ENCODE measurements at regions not wholly inside any gene's neighbourhood (a gene's known extent, or its start where the extent isn't known, plus 50 kb on each side); places are given as distances from the start of the nearest gene placed in this dataset.

DNA sequence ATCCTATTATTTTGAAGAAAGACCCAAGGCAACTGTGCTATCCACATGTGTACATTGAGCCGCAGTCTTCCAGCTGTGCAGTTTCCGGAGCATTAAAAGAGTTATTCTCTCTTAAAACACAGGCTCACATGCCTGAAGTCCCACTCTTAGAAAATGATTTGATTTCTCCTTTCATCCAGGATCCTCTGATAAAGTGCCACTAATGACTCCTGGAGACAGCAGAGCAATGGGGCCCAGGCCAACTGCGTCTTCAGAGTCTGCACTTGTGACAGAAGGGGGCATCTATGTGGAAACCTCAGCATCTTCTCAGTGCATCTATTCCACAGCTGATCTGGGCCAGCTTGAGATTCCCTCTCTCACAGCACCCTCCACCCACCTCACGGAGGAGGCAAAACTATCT, 482.1 kb upstream of the AKR1E2 start:
- H3K9me3 ChIP-seq, result no peaks in the 10 kb centered on the region
- H3K36me3 ChIP-seq (ENCODE audit: control insufficient read depth in 2 of 2, extremely low read depth in 1 of 2, insufficient read depth in 1 of 2, low read length in 1 of 2), result no peaks in the 10 kb centered on the region
- ChIA-PET POLR2A (no interaction called here), CTCF (no interaction called here)
- H3K27me3 ChIP-seq (replicated peaks in 1 of 2; ENCODE audit: control insufficient read depth in 2 of 2, extremely low read depth in 1 of 2, insufficient read depth in 2 of 2, low read length in 1 of 2), result no peaks in the 10 kb centered on the region
- DNase-seq, result no peak
- WGBS (ENCODE audit: insufficient coverage), result 100% methylated on average over 2 of the region's 4 CpGs
- no peaks in the 10 kb centered on the region for H3K9me3 Mint-ChIP-seq
- ATAC-seq (replicated peaks in 1 of 4), result no peak
- no peak overlapping the region for H3K4me3 ChIP-seq (ENCODE audit: control insufficient read depth in 1 of 2, extremely low read depth in 1 of 2, low read length in 1 of 2)
- H3K4me3 Mint-ChIP-seq, result no peak overlapping the region
- H3K36me3 Mint-ChIP-seq, result no peaks in the 10 kb centered on the region
- H3K27me3 Mint-ChIP-seq, result peaks cover 0 to 3% of the 10 kb centered on the region in 2 donors
- H3K4me1 ChIP-seq (ENCODE audit: control insufficient read depth in 1 of 2, extremely low read depth in 1 of 2, insufficient read depth in 2 of 2, low read length in 2 of 2), result no peaks in the 10 kb centered on the region
- H3K4me1 Mint-ChIP-seq, result no peaks in the 10 kb centered on the region
- no peak overlapping the region for H3K27ac Mint-ChIP-seq
- H3K27ac ChIP-seq (ENCODE audit: low read length), result no peak overlapping the region

DNA sequence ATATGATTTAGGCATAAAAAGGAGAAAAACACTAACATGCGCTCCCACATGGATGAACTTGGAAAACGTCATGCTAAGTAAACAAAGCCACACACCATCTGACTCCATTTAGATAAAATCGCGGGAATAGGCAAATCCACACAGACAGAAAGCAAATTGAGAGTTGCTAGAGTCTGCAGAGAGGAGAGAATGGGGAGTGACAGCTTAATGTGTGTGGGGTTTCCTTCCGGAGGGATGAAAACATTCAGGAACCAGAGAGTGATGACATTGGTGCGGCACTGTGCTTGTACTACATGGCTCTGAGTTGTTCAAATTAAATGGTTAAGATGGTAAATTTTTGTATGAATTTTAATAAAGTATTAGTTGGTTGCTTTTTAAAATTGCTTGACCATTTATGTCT, 482.9 kb upstream of the AKR1E2 start:
- Mint-ChIP-seq H3K36me3 (no peaks in the 10 kb centered on the region), H3K27me3 (peaks cover 0 to 3% of the 10 kb centered on the region in 2 donors), H3K4me1 (no peaks in the 10 kb centered on the region), H3K4me3 (no peak overlapping the region), H3K27ac (no peak overlapping the region), H3K9me3 (no peaks in the 10 kb centered on the region)
- ChIA-PET CTCF (no interaction called here), POLR2A (no interaction called here)
- DNase-seq (no peak), ATAC-seq (replicated peaks in 1 of 4) (no peak)
- no peak overlapping the region for H3K4me3 ChIP-seq (ENCODE audit: control insufficient read depth in 1 of 2, extremely low read depth in 1 of 2, low read length in 1 of 2)
- H3K9me3 ChIP-seq, result no peaks in the 10 kb centered on the region
- H3K4me1 ChIP-seq (ENCODE audit: control insufficient read depth in 1 of 2, extremely low read depth in 1 of 2, insufficient read depth in 2 of 2, low read length in 2 of 2), result no peaks in the 10 kb centered on the region
- no peak overlapping the region for H3K27ac ChIP-seq (ENCODE audit: low read length)
- 100% methylated on average over 2 of the region's 6 CpGs for WGBS (ENCODE audit: insufficient coverage)
- H3K36me3 ChIP-seq (ENCODE audit: control insufficient read depth in 2 of 2, extremely low read depth in 1 of 2, insufficient read depth in 1 of 2, low read length in 1 of 2), result no peaks in the 10 kb centered on the region
- H3K27me3 ChIP-seq (replicated peaks in 1 of 2; ENCODE audit: control insufficient read depth in 2 of 2, extremely low read depth in 1 of 2, insufficient read depth in 2 of 2, low read length in 1 of 2), result no peaks in the 10 kb centered on the region

DNA sequence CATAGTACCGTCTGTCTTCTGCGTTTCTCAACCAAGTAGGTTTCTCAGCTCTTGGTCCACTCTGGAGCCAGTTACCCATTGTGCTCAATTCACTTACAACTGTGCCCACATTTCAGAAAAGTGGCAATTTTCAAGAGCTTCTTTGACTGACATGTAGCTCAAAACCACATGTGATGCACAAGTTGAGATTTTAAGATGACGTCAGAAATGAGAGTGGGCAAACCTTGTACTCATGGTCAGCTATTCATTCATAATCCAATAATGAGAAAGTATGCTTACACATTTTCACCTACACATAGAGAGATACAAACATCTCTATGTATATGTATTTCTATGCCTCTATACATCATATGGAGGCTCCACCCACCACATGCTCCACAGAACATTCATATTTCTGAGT, 487.2 kb upstream of the AKR1E2 start:
- POLR2A ChIA-PET, result interaction anchor here in 1 of 2 donors (0.6 kb wide), 1 partner anchor 390 kb away, joined by 3 read pairs; no protein-coding TSS in a partner anchor
- no peak overlapping the region for H3K27ac ChIP-seq (ENCODE audit: low read length)
- Mint-ChIP-seq H3K27ac (no peak overlapping the region), H3K4me1 (no peaks in the 10 kb centered on the region), H3K36me3 (no peaks in the 10 kb centered on the region), H3K4me3 (no peak overlapping the region), H3K27me3 (no peaks in the 10 kb centered on the region), H3K9me3 (no peaks in the 10 kb centered on the region)
- no peaks in the 10 kb centered on the region for H3K27me3 ChIP-seq (replicated peaks in 1 of 2; ENCODE audit: control insufficient read depth in 2 of 2, extremely low read depth in 1 of 2, insufficient read depth in 2 of 2, low read length in 1 of 2)
- DNase-seq (no peak), ATAC-seq (replicated peaks in 1 of 4) (no peak)
- CTCF ChIA-PET, result interaction anchor here in 1 of 2 donors (0.6 kb wide), 1 partner anchor 76 kb away, joined by 4 read pairs; no protein-coding TSS in a partner anchor
- no peak overlapping the region for H3K4me3 ChIP-seq (ENCODE audit: control insufficient read depth in 1 of 2, extremely low read depth in 1 of 2, low read length in 1 of 2)
- no peaks in the 10 kb centered on the region for H3K9me3 ChIP-seq
- H3K4me1 ChIP-seq (ENCODE audit: control insufficient read depth in 1 of 2, extremely low read depth in 1 of 2, insufficient read depth in 2 of 2, low read length in 2 of 2), result no peaks in the 10 kb centered on the region
- no peaks in the 10 kb centered on the region for H3K36me3 ChIP-seq (ENCODE audit: control insufficient read depth in 2 of 2, extremely low read depth in 1 of 2, insufficient read depth in 1 of 2, low read length in 1 of 2)
- no CpG with 5 or more reads among the region's 3 CpGs for WGBS (ENCODE audit: insufficient coverage)

DNA sequence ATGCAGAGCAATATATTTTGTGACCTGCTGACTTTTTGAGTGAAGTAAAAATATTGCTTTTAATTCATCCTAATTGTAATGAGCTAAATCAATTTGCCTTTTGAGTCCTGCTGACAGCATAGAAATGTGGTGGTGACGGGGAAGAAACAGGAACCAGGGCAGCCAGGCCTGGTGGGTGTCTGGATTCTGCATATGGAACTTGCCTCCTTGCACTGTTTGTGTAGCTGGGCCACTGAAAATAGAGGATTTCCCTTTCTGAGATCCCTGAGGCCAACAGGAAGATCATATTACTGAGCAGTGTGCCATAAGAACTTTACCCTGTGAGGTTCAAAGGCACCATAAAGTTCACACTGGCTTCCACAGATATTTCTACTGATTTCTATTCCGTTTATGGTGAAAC, 488.4 kb upstream of the AKR1E2 start:
- CTCF ChIA-PET, result no interaction called here

DNA sequence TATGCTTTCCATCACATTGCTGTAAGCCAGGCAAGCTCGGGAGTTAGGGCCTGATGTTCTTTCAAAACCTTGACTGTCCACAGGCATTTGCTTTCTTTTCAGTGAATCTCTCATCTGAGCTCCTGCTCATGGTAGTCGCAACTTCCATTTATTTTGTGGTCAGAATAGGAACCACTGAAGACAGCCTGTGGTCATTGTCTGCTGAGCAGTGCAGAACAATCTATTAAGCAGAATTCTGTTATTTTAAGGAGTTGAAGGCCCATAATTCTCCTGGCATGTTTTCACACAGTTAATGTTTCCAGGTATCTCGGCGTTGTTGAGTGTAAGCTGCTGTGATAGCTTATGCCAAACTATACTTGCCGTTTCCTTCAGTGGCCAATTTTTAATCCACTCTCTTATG, 491.1 kb upstream of the AKR1E2 start:
- no peaks in the 10 kb centered on the region for H3K9me3 Mint-ChIP-seq
- H3K36me3 ChIP-seq (ENCODE audit: control insufficient read depth in 2 of 2, extremely low read depth in 1 of 2, insufficient read depth in 1 of 2, low read length in 1 of 2), result no peaks in the 10 kb centered on the region
- H3K4me1 ChIP-seq (ENCODE audit: control insufficient read depth in 1 of 2, extremely low read depth in 1 of 2, insufficient read depth in 2 of 2, low read length in 2 of 2), result no peaks in the 10 kb centered on the region
- WGBS (ENCODE audit: insufficient coverage), result 82% methylated on average over 2 of the region's 5 CpGs
- H3K36me3 Mint-ChIP-seq, result no peaks in the 10 kb centered on the region
- no peaks in the 10 kb centered on the region for H3K4me1 Mint-ChIP-seq
- H3K4me3 ChIP-seq (ENCODE audit: control insufficient read depth in 1 of 2, extremely low read depth in 1 of 2, low read length in 1 of 2), result no peak overlapping the region
- POLR2A ChIA-PET, result no interaction called here
- H3K27ac ChIP-seq (ENCODE audit: low read length), result no peak overlapping the region
- H3K4me3 Mint-ChIP-seq, result no peak overlapping the region
- no peaks in the 10 kb centered on the region for H3K27me3 ChIP-seq (replicated peaks in 1 of 2; ENCODE audit: control insufficient read depth in 2 of 2, extremely low read depth in 1 of 2, insufficient read depth in 2 of 2, low read length in 1 of 2)
- ATAC-seq (replicated peaks in 1 of 4), result no peak
- no peaks in the 10 kb centered on the region for H3K9me3 ChIP-seq
- DNase-seq, result no peak
- no peaks in the 10 kb centered on the region for H3K27me3 Mint-ChIP-seq
- no peak overlapping the region for H3K27ac Mint-ChIP-seq
- CTCF ChIA-PET, result no interaction called here

More for the DNA sequence above, 488.4 kb upstream of the AKR1E2 start:
- Histone ChIP-seq H3K4me3 (ENCODE audit: control insufficient read depth in 1 of 2, extremely low read depth in 1 of 2, low read length in 1 of 2) (no peak overlapping the region), H3K36me3 (ENCODE audit: control insufficient read depth in 2 of 2, extremely low read depth in 1 of 2, insufficient read depth in 1 of 2, low read length in 1 of 2) (no peaks in the 10 kb centered on the region), H3K27me3 (replicated peaks in 1 of 2; ENCODE audit: control insufficient read depth in 2 of 2, extremely low read depth in 1 of 2, insufficient read depth in 2 of 2, low read length in 1 of 2) (no peaks in the 10 kb centered on the region), H3K4me1 (ENCODE audit: control insufficient read depth in 1 of 2, extremely low read depth in 1 of 2, insufficient read depth in 2 of 2, low read length in 2 of 2) (no peaks in the 10 kb centered on the region), H3K27ac (ENCODE audit: low read length) (no peak overlapping the region), H3K9me3 (no peaks in the 10 kb centered on the region)
- Mint-ChIP-seq H3K4me1 (no peaks in the 10 kb centered on the region), H3K36me3 (no peaks in the 10 kb centered on the region), H3K27ac (no peak overlapping the region), H3K4me3 (no peak overlapping the region), H3K9me3 (no peaks in the 10 kb centered on the region), H3K27me3 (no peaks in the 10 kb centered on the region)
- POLR2A ChIA-PET, result no interaction called here
- WGBS (ENCODE audit: insufficient coverage), result 86% methylated on average over 2 of the region's 2 CpGs
- ATAC-seq (replicated peaks in 1 of 4) (no peak), DNase-seq (no peak)

DNA sequence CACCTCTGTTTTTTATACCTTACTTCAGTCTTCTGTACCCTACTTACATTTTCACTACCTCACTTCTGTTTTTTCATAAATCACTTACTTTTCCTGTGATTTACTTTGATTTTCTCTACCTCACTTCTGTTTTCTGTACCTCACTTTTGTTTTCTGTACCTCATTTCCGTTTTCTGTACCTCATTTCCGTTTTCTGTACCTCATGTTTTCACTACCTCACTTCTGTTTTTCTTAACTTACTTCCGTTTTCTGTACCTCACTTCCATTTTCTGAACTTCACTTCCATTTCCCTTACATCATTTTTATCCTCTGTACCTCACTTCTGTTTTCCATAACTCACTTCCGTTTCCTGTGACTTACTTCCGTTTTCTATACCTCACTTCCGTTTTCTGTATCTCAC, 492.0 kb upstream of the AKR1E2 start:
- H3K36me3 ChIP-seq (ENCODE audit: control insufficient read depth in 2 of 2, extremely low read depth in 1 of 2, insufficient read depth in 1 of 2, low read length in 1 of 2), result no peaks in the 10 kb centered on the region

DNA sequence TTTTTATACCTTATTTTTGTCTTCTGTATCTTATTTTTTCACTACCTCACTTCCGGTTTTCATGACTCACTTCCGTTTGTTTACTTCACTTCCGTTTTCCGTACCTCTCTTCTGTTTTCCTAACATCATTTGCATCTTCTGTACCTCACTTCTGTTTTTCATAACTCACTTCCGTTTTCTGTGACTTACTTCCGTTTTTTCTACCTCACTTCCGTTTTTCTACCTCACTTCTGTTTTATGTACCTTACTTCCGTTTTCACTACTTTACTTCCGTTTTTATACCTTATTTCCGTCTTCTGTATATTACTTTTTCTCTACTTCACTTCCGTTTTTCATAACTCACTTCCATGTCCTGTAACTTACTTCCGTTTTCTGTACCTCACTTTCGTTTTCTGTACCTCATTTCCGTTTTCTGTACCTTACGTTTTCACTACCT, 492.5 kb upstream of the AKR1E2 start:
- Histone ChIP-seq H3K27me3 (replicated peaks in 1 of 2; ENCODE audit: control insufficient read depth in 2 of 2, extremely low read depth in 1 of 2, insufficient read depth in 2 of 2, low read length in 1 of 2) (no peaks in the 10 kb centered on the region), H3K9me3 (no peaks in the 10 kb centered on the region), H3K36me3 (ENCODE audit: control insufficient read depth in 2 of 2, extremely low read depth in 1 of 2, insufficient read depth in 1 of 2, low read length in 1 of 2) (no peaks in the 10 kb centered on the region), H3K4me1 (ENCODE audit: control insufficient read depth in 1 of 2, extremely low read depth in 1 of 2, insufficient read depth in 2 of 2, low read length in 2 of 2) (no peaks in the 10 kb centered on the region), H3K4me3 (ENCODE audit: control insufficient read depth in 1 of 2, extremely low read depth in 1 of 2, low read length in 1 of 2) (no peak overlapping the region), H3K27ac (ENCODE audit: low read length) (peak overlapping the region; percentile 3)
- Mint-ChIP-seq H3K27me3 (no peaks in the 10 kb centered on the region), H3K36me3 (no peaks in the 10 kb centered on the region), H3K9me3 (no peaks in the 10 kb centered on the region), H3K4me1 (no peaks in the 10 kb centered on the region), H3K4me3 (no peak overlapping the region), H3K27ac (no peak overlapping the region)
- DNase-seq (peak in 1 of 35 experiments; percentile 13), ATAC-seq (replicated peaks in 1 of 4) (no peak)
- POLR2A ChIA-PET, result no interaction called here
- CTCF ChIA-PET, result no interaction called here
- whole genome bisulfite sequencing (ENCODE audit: insufficient coverage), result 86% methylated on average over 15 of the region's 15 CpGs

More for the DNA sequence above, 492.0 kb upstream of the AKR1E2 start:
- H3K27me3 ChIP-seq (replicated peaks in 1 of 2; ENCODE audit: control insufficient read depth in 2 of 2, extremely low read depth in 1 of 2, insufficient read depth in 2 of 2, low read length in 1 of 2), result no peaks in the 10 kb centered on the region
- no peak overlapping the region for H3K4me3 Mint-ChIP-seq
- no peaks in the 10 kb centered on the region for H3K4me1 Mint-ChIP-seq
- ChIA-PET POLR2A (no interaction called here), CTCF (no interaction called here)
- peak overlapping the region; percentile 3 for H3K27ac ChIP-seq (ENCODE audit: low read length)
- H3K27me3 Mint-ChIP-seq, result no peaks in the 10 kb centered on the region
- no peaks in the 10 kb centered on the region for H3K36me3 Mint-ChIP-seq
- no peak overlapping the region for H3K27ac Mint-ChIP-seq
- no peak overlapping the region for H3K4me3 ChIP-seq (ENCODE audit: control insufficient read depth in 1 of 2, extremely low read depth in 1 of 2, low read length in 1 of 2)
- no peaks in the 10 kb centered on the region for H3K9me3 ChIP-seq
- WGBS (ENCODE audit: insufficient coverage), result 83% methylated on average over 6 of the region's 6 CpGs
- no peaks in the 10 kb centered on the region for H3K9me3 Mint-ChIP-seq
- no peaks in the 10 kb centered on the region for H3K4me1 ChIP-seq (ENCODE audit: control insufficient read depth in 1 of 2, extremely low read depth in 1 of 2, insufficient read depth in 2 of 2, low read length in 2 of 2)
- DNase-seq, result no peak
- no peak for ATAC-seq (replicated peaks in 1 of 4)
